Activated naive CD8-positive, alpha-beta T cell (primary cell): ENCODE measurements at regions not wholly inside any gene's neighbourhood (a gene's known extent, or its start where the extent isn't known, plus 50 kb on each side); places are given as distances from the start of the nearest gene placed in this dataset.

ENCODE experiments used
- H3K27ac Mint-ChIP-seq: one replicate; pipeline ENCODE4 v1.8.0; 2021; ENCODE audit warnings: mixed read lengths
- H3K27me3 Mint-ChIP-seq: one replicate; pipeline ENCODE4 v1.8.0; 2021; ENCODE audit warnings: mixed read lengths
- H3K36me3 Mint-ChIP-seq: one replicate; pipeline ENCODE4 v1.8.0; 2021; ENCODE audit warnings: mixed read lengths
- H3K4me1 Mint-ChIP-seq: one replicate; pipeline ENCODE4 v1.8.0; 2021; ENCODE audit warnings: low read depth, mixed read lengths
- H3K4me3 Mint-ChIP-seq: one replicate; pipeline ENCODE4 v1.8.0; 2021; ENCODE audit warnings: mild to moderate bottlenecking, mixed read lengths
- H3K9me3 Mint-ChIP-seq: one replicate; pipeline ENCODE4 v1.8.0; 2021; ENCODE audit warnings: low read depth, mixed read lengths

DNA sequence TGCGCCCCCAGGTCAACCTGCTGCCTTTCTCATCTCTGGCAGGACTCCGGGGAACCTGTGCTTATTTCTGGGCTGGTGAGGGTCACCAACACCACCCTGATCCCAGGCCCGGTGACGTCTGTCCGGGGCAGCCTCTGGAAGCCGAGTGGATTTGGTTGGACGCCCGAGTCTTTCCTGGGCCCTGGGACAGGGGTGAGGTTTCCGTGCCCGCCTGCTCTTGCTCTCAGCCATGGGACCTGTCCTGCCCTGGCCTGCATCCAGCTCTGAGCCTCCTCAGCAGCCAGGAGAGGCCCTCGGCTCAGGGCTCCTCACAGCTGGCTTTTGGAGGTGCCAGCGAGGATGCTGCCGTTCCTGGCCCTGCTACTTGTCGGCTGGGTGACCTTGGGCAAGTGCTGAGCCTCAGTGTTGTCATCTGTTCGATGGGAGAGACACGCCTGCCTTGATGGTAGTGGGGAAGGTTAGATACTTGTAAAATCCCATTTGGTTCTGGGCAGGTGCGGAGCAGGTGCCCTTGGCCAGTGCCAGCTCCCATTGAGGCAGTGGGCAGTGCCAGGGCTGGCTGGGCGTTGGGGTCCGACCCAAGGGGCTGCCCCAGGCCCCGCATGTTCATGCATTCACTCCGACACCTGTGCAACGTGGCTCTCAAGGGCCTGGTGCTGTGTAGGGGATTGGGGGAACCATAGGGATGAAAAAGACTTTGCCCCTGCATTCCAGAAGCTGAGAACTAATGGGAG lies 58.9 kb upstream of the THY1 start:
- H3K4me1 Mint-ChIP-seq = no peaks in the 10 kb centered on the region
- H3K4me3 Mint-ChIP-seq = no peak overlapping the region
- no peaks in the 10 kb centered on the region for H3K9me3 Mint-ChIP-seq
- H3K27me3 Mint-ChIP-seq = peaks cover 3% of the 10 kb centered on the region
- no peaks in the 10 kb centered on the region for H3K36me3 Mint-ChIP-seq
- H3K27ac Mint-ChIP-seq = no peak overlapping the region

DNA sequence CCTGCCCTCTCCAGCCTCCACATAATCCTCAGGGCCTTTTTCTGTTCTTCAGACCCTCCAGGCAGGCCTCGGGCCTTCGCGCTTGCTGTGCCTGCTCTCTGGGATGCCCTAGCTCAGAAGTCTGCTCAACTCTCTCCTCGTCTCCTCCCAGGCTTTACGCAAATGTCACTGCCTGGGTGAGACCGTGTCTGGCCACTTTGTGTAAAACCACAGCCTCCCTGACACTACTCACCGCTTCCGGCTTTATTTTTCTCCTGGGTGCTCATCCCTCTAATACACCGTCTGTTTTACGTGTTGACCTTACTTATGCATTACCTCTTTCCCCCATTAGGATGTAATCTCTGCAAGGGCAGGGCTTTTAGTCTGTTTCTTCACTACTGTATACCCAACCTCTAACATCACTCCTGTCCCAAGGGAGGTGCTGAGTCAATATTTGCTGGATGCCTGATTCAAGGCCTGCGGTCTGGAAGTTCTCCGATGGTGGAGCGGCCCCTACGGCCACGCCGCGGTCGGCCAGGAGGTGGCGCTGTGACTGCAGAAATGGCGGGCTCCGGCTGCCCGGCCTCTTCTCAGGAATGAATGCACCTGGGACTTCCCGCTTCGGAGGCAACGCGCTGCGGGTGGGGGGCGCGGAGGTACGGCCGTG lies 58.2 kb upstream of the THY1 start:
- no peak overlapping the region for H3K4me3 Mint-ChIP-seq
- H3K4me1 Mint-ChIP-seq = no peaks in the 10 kb centered on the region
- peaks cover 3% of the 10 kb centered on the region for H3K27me3 Mint-ChIP-seq
- no peaks in the 10 kb centered on the region for H3K9me3 Mint-ChIP-seq
- H3K36me3 Mint-ChIP-seq = no peaks in the 10 kb centered on the region
- H3K27ac Mint-ChIP-seq = no peak overlapping the region

DNA sequence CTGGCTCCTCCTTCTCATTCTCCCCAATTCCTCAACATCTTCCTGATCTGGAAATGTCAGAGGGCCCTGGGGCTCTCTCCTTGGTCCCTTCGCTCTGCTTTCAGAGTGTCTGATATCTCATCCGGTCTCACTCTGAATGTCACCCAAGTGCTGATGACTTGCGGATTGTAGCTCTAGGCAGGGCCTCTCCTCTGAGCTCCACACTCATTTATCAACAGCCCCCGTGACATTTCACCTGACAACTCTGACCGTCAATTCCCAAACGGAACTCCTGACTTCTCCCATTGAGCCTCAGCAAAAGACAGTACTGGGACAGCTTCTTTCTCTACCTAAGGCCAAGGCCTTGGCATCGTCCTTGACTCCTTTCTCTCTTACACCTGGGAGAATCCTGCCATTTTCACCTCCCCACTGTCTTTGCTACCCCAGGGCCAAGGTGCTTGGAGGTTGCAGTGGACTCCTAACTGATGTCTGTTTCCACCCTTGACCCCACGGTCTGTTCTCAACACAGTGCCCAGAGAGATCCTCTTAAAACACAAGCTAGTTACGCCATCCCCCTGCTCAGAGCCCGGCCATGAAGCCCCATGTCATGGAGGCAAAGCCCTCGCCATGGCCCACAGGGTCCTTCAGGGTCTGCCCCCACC lies 57.5 kb upstream of the THY1 start:
- H3K36me3 Mint-ChIP-seq = no peaks in the 10 kb centered on the region
- peaks cover 3% of the 10 kb centered on the region for H3K27me3 Mint-ChIP-seq
- H3K9me3 Mint-ChIP-seq = no peaks in the 10 kb centered on the region
- H3K4me1 Mint-ChIP-seq = no peaks in the 10 kb centered on the region
- no peak overlapping the region for H3K4me3 Mint-ChIP-seq
- H3K27ac Mint-ChIP-seq = no peak overlapping the region

DNA sequence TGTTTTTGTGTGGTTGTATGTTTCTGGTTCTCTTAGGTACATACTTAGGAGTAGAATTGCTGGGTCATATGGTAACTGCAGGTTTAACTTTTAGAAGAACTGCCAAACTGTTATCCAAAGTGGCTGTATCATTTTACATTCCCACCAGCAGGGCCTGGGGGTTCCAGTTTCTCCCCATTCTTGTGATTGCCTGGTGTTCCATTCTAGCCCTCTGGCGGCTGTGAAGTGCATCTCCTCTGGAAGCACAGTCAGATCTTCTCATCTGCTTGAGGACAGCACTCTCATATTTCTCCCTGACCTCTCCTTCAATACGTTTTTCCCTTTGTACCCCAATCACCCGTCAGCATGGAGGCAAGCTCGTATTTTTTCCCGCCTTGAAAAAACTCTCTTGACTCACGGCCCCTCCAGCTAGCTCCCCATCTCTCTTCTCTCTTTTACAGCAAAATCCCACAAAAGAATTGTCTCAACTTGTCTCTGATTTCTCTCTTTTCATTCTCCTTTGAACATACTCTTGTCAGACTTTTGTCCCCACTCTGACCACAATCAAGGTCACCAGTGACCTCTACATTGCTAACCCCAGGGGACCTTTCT lies 56.8 kb upstream of the THY1 start:
- no peaks in the 10 kb centered on the region for H3K36me3 Mint-ChIP-seq

DNA sequence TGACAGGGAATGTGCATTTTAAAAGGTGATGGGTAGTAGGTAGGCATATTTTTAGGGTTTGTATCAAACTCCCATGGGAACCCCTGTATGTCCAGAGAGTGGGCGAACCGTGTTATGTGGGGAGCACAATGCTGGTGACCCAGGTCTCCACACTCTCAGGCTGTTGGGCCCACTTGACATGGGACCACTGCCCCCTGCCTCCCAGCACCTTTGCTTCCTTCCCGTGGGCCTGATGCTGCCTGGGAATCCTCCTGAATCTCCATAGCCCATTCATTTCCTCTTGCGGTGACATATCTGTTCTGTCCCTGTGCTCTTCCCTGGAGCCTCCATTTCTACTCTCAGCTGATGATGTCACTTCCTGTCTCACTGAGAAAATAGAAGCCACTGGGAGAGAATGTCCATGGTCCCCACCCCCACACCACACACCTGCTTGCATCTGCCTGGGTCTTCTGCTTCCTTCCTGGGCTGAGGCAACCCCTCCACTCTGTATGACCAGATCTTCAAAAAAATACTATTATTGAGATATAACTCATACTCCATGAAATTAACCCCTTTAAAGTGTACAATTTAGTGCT lies 55.8 kb upstream of the THY1 start:
- no peak overlapping the region for H3K27ac Mint-ChIP-seq
- no peaks in the 10 kb centered on the region for H3K4me1 Mint-ChIP-seq
- H3K36me3 Mint-ChIP-seq = no peaks in the 10 kb centered on the region
- H3K4me3 Mint-ChIP-seq = no peak overlapping the region
- H3K27me3 Mint-ChIP-seq = peaks cover 4% of the 10 kb centered on the region
- H3K9me3 Mint-ChIP-seq = no peaks in the 10 kb centered on the region

More for the DNA sequence above, 56.8 kb upstream of the THY1 start:
- Mint-ChIP-seq H3K27ac (no peak overlapping the region), H3K9me3 (no peaks in the 10 kb centered on the region), H3K4me3 (no peak overlapping the region), H3K27me3 (peaks cover 2% of the 10 kb centered on the region), H3K4me1 (no peaks in the 10 kb centered on the region)

DNA sequence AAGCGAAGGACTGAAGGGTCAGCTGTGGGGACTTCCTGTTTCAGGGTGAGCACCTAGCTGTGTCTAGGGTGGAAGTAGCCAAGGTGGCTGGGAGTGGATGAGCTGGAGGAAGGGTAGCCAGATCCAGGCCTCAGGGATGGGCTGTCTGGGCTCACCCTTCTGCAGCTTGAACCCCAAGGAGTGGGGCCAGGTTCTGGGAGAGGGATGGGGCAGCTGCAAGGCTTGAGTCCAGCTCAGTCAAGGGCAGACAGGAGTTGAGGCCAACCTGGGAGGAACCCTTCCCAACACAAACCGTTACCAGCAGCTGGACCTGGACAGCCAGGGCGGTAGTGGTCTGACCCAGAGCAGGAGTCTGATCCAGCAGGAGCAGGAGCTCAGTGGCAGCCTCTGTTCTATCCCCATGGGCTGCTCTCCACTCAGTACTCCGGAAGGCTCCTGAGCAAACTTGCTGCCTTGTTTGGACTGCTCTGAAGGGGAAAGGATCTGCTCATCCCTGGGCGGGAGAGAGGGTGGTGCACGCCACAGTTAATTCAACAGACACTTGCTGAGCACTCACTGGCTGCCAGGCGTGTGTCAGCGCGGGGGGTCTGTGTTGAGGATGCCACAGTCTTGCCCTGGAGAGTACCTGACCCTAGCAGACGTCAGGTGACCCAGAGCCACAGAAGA lies 53.8 kb upstream of the THY1 start:
- Mint-ChIP-seq H3K4me3 (no peak overlapping the region), H3K36me3 (no peaks in the 10 kb centered on the region), H3K27me3 (peaks cover 11% of the 10 kb centered on the region), H3K27ac (no peak overlapping the region), H3K9me3 (no peaks in the 10 kb centered on the region), H3K4me1 (no peaks in the 10 kb centered on the region)

DNA sequence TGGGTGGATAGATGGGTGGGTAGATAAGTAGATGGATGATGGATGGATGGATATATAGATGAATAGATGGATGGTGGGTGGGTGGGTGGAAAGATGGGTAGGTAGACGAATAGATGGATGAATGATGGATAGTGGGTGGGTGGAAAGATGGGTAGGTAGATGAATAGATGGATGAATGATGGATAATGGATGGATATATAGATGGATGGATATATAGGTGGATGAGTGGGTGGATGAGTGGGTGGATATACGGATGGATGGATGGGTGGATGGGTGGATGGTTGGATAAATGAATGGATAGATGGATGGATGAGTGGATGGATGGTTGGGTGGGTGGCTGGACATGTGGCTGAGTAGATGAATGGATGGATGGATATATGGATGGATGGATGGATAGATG lies 53.1 kb upstream of the THY1 start:
- Mint-ChIP-seq H3K4me1 (no peaks in the 10 kb centered on the region), H3K9me3 (no peaks in the 10 kb centered on the region), H3K36me3 (no peaks in the 10 kb centered on the region), H3K4me3 (no peak overlapping the region), H3K27me3 (peaks cover 13% of the 10 kb centered on the region), H3K27ac (no peak overlapping the region)

DNA sequence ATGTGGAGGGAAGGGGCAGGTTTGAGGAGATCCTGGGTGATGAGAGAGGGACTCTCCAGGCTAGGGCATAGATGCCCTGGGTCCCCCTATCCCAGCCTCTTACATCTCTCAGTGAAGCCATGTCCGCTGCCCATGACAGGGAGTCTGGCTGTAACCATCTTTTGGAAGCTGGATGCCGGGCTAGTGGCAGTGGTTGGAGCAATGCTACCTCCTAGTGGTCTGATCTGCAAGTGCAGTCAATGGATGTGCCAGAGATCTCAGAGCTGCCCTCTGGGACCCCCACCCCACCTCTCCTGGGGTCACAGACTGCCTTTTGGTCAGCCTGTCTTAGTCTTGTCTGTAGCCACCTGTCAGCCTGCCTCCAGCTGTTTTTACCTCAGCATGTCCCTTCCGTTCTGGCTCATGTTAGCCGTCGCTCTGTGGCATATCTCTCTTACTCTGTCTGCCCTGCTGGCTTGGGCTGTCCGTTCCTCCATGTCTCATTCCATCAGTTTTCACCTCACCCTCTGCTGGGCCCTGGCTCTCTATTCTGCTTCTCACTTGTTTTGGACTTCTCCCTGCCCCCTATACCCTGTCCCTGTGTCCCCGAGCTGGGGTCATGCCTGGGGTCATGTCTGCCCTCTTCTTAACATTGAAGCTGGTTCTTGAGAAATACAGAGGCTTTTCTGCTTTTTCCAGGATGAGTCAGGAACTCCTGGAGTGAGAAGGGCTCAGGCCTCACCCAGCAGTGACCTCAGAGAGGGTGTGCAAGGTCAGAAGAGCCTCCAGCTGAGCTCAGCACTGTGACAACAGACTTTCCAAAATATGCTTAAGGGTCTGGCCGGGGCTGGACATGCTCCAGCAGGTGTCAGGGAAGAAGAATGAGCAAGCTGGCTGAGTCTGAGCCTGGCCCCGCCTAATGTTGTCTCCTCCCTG lies 52.0 kb upstream of the THY1 start:
- Mint-ChIP-seq H3K4me1 (no peaks in the 10 kb centered on the region), H3K27me3 (peaks cover 16% of the 10 kb centered on the region), H3K4me3 (no peak overlapping the region), H3K9me3 (no peaks in the 10 kb centered on the region), H3K27ac (no peak overlapping the region), H3K36me3 (no peaks in the 10 kb centered on the region)

DNA sequence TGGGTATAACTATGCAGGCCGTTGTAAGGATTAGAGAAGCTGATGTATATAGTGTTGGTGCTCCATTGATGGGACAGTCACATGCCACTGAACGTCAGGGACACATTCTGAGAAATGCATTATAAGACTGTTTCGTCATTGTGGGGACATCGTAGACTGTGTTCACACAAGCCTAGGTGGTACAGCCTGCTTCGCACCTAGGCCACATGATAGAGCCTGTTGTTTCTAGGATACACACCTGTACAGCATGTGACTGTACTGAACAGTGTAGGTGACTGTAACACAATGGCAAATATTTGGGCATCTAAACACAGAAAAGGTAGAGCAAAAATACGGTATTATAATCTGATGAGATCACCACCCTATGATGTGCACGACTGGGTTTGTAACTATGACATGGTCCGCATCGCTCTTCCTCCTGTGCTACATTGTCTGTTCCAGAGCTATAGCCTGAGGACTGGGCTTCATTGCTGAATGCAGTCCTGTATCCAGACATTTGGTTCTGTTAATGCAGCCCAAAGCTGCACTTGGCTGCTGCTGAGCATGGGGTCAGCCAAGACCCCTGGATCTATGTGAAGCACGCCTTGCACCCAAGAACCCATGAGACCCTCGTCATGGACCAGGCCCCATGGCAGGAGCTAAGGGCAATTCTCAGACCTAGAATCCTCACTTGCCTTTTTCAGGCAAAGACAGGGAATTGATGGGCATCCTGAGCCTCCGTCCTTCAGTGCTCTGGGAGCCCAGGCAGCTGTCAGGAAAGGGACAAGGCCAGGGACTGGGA lies 51.1 kb upstream of the THY1 start:
- Mint-ChIP-seq H3K4me3 (no peak overlapping the region), H3K4me1 (no peaks in the 10 kb centered on the region), H3K27me3 (peaks cover 20% of the 10 kb centered on the region), H3K27ac (no peak overlapping the region), H3K9me3 (no peaks in the 10 kb centered on the region), H3K36me3 (no peaks in the 10 kb centered on the region)

DNA sequence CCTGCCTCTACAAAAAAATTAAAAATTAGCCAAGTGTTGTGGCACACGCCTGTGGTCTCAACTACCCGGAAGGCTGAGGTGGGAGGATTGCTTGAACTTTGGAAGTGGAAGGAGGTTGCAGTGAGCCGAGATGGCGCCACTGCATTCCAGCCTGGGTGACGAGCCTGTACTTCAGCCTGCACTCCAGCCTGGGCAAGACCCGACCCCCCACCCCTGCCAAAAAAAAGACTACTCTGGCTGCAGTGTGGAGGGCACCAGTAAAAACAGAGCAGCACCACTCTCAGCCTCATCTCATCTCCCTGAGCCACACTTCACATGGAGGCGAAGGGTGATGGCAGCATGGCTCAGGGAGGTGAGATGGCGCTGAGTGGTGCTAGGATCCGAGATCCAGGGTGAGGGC lies 50.3 kb upstream of the THY1 start:
- no peaks in the 10 kb centered on the region for H3K4me1 Mint-ChIP-seq
- H3K4me3 Mint-ChIP-seq = no peak overlapping the region
- peaks cover 20% of the 10 kb centered on the region for H3K27me3 Mint-ChIP-seq
- no peak overlapping the region for H3K27ac Mint-ChIP-seq
- no peaks in the 10 kb centered on the region for H3K9me3 Mint-ChIP-seq
- H3K36me3 Mint-ChIP-seq = no peaks in the 10 kb centered on the region

DNA sequence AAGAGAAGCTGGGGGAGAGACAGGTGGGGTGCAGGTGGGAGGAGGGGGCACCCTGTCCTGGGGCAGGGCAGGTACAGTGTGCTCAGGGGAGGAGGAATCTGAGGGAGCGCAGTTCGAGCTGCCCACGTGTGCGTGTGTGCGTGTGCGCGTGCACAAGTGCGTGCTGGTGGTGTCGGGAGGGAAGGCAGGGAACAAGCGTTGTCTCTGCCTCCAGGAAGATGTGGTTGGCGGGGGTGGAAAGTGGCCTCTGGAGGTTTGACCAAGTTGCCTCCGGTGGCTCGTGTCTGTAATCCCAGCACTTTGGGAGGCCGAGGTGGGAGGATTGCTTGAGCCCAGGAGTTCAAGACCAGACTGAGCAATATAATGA lies 49.9 kb upstream of the THY1 start:
- H3K27ac Mint-ChIP-seq = no peak overlapping the region
- no peaks in the 10 kb centered on the region for H3K4me1 Mint-ChIP-seq
- H3K4me3 Mint-ChIP-seq = no peak overlapping the region
- H3K27me3 Mint-ChIP-seq = peaks cover 21% of the 10 kb centered on the region
- H3K9me3 Mint-ChIP-seq = peaks cover 1% of the 10 kb centered on the region
- peaks cover under 1% of the 10 kb centered on the region for H3K36me3 Mint-ChIP-seq
